ENCODE measurements at regions not wholly inside any gene's neighbourhood (a gene's known extent, or its start where the extent isn't known, plus 50 kb on each side); places are given as distances from the start of the nearest gene placed in this dataset.

- TF ChIP-seq, protein P1, sequence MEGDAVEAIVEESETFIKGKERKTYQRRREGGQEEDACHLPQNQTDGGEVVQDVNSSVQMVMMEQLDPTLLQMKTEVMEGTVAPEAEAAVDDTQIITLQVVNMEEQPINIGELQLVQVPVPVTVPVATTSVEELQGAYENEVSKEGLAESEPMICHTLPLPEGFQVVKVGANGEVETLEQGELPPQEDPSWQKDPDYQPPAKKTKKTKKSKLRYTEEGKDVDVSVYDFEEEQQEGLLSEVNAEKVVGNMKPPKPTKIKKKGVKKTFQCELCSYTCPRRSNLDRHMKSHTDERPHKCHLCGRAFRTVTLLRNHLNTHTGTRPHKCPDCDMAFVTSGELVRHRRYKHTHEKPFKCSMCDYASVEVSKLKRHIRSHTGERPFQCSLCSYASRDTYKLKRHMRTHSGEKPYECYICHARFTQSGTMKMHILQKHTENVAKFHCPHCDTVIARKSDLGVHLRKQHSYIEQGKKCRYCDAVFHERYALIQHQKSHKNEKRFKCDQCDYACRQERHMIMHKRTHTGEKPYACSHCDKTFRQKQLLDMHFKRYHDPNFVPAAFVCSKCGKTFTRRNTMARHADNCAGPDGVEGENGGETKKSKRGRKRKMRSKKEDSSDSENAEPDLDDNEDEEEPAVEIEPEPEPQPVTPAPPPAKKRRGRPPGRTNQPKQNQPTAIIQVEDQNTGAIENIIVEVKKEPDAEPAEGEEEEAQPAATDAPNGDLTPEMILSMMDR (IDR thresholded peaks at IDR 0.05; ENCODE audit: low read depth, low read length, missing input control), result no peak
- TF ChIP-seq GABPA (IDR thresholded peaks at IDR 0.05 in 1 of 2, conservative IDR thresholded peaks at IDR 0.05 in 1 of 2) (no peak), TAF1 (conservative IDR thresholded peaks at IDR 0.05) (no peak), HNF4G (IDR thresholded peaks at IDR 0.05) (no peak), REST (IDR thresholded peaks at IDR 0.05) (no peak), JUND (IDR thresholded peaks at IDR 0.05) (no peak), HNF4A (conservative IDR thresholded peaks at IDR 0.05) (no peak), ATF3 (IDR thresholded peaks at IDR 0.05) (no peak), RAD21 (IDR thresholded peaks at IDR 0.05) (no peak), SP1 (IDR thresholded peaks at IDR 0.05) (no peak), YY1 (IDR thresholded peaks at IDR 0.05) (no peak)
These were observed 587.5 kb upstream of the ADGRL2 start for GRCh38 chr1:81213279-81213678.

All from liver (tissue), 3 donors.